ENCODE measurements at regions not wholly inside any gene's neighbourhood (a gene's known extent, or its start where the extent isn't known, plus 50 kb on each side); places are given as distances from the start of the nearest gene placed in this dataset.

GRCh38 chr12:115093261-115093660, 409.3 kb upstream of the TBX3 start:
- no peak for DNase-seq (ENCODE audit: low spot score)
- H3K27ac ChIP-seq, result no peak overlapping the region
- no peak overlapping the region for H3K4me3 ChIP-seq
- TF ChIP-seq, protein P1, sequence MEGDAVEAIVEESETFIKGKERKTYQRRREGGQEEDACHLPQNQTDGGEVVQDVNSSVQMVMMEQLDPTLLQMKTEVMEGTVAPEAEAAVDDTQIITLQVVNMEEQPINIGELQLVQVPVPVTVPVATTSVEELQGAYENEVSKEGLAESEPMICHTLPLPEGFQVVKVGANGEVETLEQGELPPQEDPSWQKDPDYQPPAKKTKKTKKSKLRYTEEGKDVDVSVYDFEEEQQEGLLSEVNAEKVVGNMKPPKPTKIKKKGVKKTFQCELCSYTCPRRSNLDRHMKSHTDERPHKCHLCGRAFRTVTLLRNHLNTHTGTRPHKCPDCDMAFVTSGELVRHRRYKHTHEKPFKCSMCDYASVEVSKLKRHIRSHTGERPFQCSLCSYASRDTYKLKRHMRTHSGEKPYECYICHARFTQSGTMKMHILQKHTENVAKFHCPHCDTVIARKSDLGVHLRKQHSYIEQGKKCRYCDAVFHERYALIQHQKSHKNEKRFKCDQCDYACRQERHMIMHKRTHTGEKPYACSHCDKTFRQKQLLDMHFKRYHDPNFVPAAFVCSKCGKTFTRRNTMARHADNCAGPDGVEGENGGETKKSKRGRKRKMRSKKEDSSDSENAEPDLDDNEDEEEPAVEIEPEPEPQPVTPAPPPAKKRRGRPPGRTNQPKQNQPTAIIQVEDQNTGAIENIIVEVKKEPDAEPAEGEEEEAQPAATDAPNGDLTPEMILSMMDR (IDR thresholded peaks at IDR 0.05), result no peak

DNA sequence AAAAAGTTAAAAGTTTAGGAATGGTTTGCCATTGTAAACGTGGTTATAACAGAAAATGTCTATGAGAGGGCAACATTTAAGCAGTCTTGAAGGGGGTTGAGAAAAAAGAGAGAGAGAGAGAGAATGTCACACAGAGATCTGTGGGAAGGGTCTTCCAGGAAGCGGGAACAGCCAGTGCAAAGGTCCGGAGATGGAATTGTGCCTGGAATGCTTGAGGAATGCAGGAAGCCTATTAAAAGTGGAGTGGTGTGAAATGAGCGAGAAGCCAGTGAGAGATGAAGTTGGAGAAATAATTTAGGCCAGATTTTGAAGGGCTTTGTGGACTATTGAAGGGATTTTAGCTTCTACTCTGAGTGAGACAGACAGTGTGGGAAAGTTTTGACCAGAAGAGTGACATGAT, 406.8 kb upstream of the TBX3 start:
- TF ChIP-seq, protein P1 (IDR thresholded peaks at IDR 0.05), result no peak
- H3K4me3 ChIP-seq, result no peak overlapping the region
- no peak for DNase-seq (ENCODE audit: low spot score)
- H3K27ac ChIP-seq, result no peak overlapping the region

- TF ChIP-seq, protein P1 (IDR thresholded peaks at IDR 0.05), result no peak
- Histone ChIP-seq H3K4me3 (no peak overlapping the region), H3K27ac (no peak overlapping the region)
- DNase-seq (ENCODE audit: low spot score), result no peak
Measured at GRCh38 chr12:115088995-115089841, 405.2 kb upstream of the TBX3 start.

DNA sequence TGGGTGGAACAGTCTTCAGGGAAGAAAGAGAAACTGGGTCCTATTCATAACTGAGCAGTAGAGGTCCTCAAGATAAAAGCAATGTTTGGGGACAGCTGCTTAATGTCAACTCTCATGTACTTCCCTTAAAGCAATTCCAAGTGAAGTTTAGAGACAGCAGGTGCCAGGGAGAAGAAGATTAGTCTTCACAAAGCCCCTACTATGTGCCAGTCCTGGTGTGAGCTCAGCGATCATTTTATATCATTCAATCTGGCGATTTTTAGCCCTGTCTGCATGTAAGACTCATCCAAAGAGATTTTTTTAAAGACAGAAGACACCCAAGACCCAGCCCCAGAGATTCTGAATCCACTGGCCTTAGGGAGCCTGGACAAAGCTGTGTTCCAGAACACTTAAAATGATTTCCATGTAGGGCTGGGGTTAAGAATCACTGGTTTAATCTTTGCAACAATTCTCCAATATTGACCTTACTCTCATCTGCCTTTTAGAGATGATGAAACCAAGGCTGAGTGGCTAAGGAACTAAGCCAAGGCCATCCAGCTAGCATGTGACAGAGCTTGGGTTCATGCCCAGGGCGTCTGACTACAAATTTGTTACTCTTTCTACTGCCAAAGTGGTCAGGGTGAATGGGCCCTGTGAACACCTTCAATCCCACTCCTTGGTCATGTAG, 404.5 kb upstream of the TBX3 start:
- Histone ChIP-seq H3K27ac (no peak overlapping the region), H3K4me3 (no peak overlapping the region)
- no peak for DNase-seq (ENCODE audit: low spot score)
- TF ChIP-seq, protein P1 (IDR thresholded peaks at IDR 0.05), result no peak

GRCh38 chr12:115085594-115085993, 401.6 kb upstream of the TBX3 start:
- TF ChIP-seq, protein P1 (IDR thresholded peaks at IDR 0.05), result no peak
- Histone ChIP-seq H3K4me3 (no peak overlapping the region), H3K27ac (no peak overlapping the region)
- DNase-seq (ENCODE audit: low spot score), result no peak

DNA sequence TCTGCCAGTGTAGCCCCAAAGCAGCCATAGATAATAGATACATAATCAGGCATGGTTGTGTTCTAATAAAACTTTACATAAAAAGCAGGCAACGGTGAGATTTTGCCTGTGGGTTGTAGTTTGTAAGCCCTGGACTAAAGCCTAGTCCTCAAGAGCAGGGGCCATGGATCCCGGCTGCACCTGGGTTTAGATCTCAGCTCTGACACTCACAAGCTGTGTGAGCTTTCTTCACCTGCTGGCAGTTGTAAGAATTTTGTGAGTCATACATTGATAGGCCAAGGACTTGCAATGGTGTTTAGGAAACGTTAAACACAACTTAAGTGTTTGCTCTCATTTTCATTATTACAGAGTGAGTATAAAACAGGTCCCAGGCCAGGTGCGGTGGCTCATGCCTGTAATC, 395.8 kb upstream of the TBX3 start:
- no peak for DNase-seq (ENCODE audit: low spot score)
- no peak overlapping the region for H3K4me3 ChIP-seq

More for the DNA sequence above, 395.8 kb upstream of the TBX3 start:
- TF ChIP-seq, protein P1 (IDR thresholded peaks at IDR 0.05), result no peak
- H3K27ac ChIP-seq, result no peak overlapping the region

All from coronary artery (tissue), 2 donors.